ENCODE measurements at regions not wholly inside any gene's neighbourhood (a gene's known extent, or its start where the extent isn't known, plus 50 kb on each side); places are given as distances from the start of the nearest gene placed in this dataset.

GRCh38 chr6:12439296-12439695, 149.1 kb downstream of the EDN1 start:
- no peak overlapping the region for H2AFZ ChIP-seq (ENCODE audit: low read depth, low read length)
- Mint-ChIP-seq H3K4me1 (ENCODE audit: low read depth, unreplicated experiment) (no peaks in the 10 kb centered on the region), H3K27ac (ENCODE audit: unreplicated experiment) (no peak overlapping the region), H3K27me3 (ENCODE audit: low read depth, unreplicated experiment) (peaks cover 2% of the 10 kb centered on the region), H3K9me3 (ENCODE audit: unreplicated experiment) (no peaks in the 10 kb centered on the region), H3K4me3 (ENCODE audit: unreplicated experiment) (no peak overlapping the region), H3K36me3 (ENCODE audit: low read depth, unreplicated experiment) (no peaks in the 10 kb centered on the region)
- H3K36me3 ChIP-seq (ENCODE audit: insufficient read depth, low read length), result no peaks in the 10 kb centered on the region
- no peak for FAIRE-seq
- no peak overlapping the region for H3K27ac ChIP-seq (ENCODE audit: low read depth, low read length)
- TF ChIP-seq CTCF (IDR thresholded peaks at IDR 0.05; ENCODE audit: insufficient read depth, low read depth, low read length), result no peak
- TF ChIP-seq EZH2 (IDR thresholded peaks at IDR 0.05; ENCODE audit: insufficient read depth, low read length), result no peak
- no peaks in the 10 kb centered on the region for H3K27me3 ChIP-seq (ENCODE audit: insufficient read depth, low read length)
- H3K79me2 ChIP-seq (ENCODE audit: insufficient read depth, low read length), result no peaks in the 10 kb centered on the region
- no peak for DNase-seq (ENCODE audit: low read depth)
- no peak overlapping the region for H3K9ac ChIP-seq (ENCODE audit: low read length)
- H3K4me1 ChIP-seq (ENCODE audit: insufficient read depth, low read length), result no peaks in the 10 kb centered on the region
- H3K4me3 ChIP-seq (ENCODE audit: insufficient read depth, low read depth, low read length), result no peak overlapping the region
- no peak overlapping the region for H3K4me2 ChIP-seq (ENCODE audit: low read length)
- no peaks in the 10 kb centered on the region for H3K9me3 ChIP-seq (ENCODE audit: insufficient read depth, low read depth, low read length)
- no peaks in the 10 kb centered on the region for H4K20me1 ChIP-seq (ENCODE audit: insufficient read depth, low read length)

GRCh38 chr6:12440981-12441380, 150.8 kb downstream of the EDN1 start:
- Mint-ChIP-seq H3K9me3 (ENCODE audit: unreplicated experiment) (no peaks in the 10 kb centered on the region), H3K27ac (ENCODE audit: unreplicated experiment) (no peak overlapping the region), H3K36me3 (ENCODE audit: low read depth, unreplicated experiment) (no peaks in the 10 kb centered on the region), H3K4me3 (ENCODE audit: unreplicated experiment) (no peak overlapping the region), H3K27me3 (ENCODE audit: low read depth, unreplicated experiment) (peaks cover 2% of the 10 kb centered on the region), H3K4me1 (ENCODE audit: low read depth, unreplicated experiment) (no peaks in the 10 kb centered on the region)
- Histone ChIP-seq H3K27ac (ENCODE audit: low read depth, low read length) (no peak overlapping the region), H3K9ac (ENCODE audit: low read length) (no peak overlapping the region), H3K27me3 (ENCODE audit: insufficient read depth, low read length) (no peaks in the 10 kb centered on the region), H2AFZ (ENCODE audit: low read depth, low read length) (no peak overlapping the region), H3K4me3 (ENCODE audit: insufficient read depth, low read depth, low read length) (no peak overlapping the region), H3K4me2 (ENCODE audit: low read length) (no peak overlapping the region), H3K4me1 (ENCODE audit: insufficient read depth, low read length) (no peaks in the 10 kb centered on the region), H4K20me1 (ENCODE audit: insufficient read depth, low read length) (no peaks in the 10 kb centered on the region), H3K79me2 (ENCODE audit: insufficient read depth, low read length) (no peaks in the 10 kb centered on the region), H3K9me3 (ENCODE audit: insufficient read depth, low read depth, low read length) (no peaks in the 10 kb centered on the region), H3K36me3 (ENCODE audit: insufficient read depth, low read length) (no peaks in the 10 kb centered on the region)
- FAIRE-seq, result no peak
- TF ChIP-seq EZH2 (IDR thresholded peaks at IDR 0.05; ENCODE audit: insufficient read depth, low read length) (no peak), CTCF (IDR thresholded peaks at IDR 0.05; ENCODE audit: insufficient read depth, low read depth, low read length) (no peak)
- DNase-seq (ENCODE audit: low read depth), result no peak

DNA sequence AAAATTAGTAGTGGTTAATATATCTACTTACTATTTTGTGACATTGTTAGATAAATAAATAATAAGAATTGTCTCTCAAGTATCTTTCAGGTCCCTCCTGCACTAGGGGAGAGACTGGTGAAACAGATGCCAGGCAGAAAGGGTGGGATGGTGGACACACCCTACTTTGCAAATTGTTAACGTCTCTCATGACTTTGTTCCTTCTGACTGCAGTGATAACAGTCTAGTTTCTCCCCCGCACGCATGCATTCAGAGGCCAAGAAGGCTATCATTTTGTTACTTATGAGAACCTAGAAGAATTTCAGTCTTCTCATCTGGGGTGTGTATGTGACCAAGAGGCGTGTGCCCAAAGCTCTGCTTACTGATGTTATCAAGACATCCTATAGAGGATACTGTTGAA, 152.3 kb downstream of the EDN1 start:
- Histone ChIP-seq H3K27me3 (ENCODE audit: insufficient read depth, low read length) (no peaks in the 10 kb centered on the region), H3K27ac (ENCODE audit: low read depth, low read length) (no peak overlapping the region), H3K4me2 (ENCODE audit: low read length) (no peak overlapping the region), H4K20me1 (ENCODE audit: insufficient read depth, low read length) (no peaks in the 10 kb centered on the region), H3K9ac (ENCODE audit: low read length) (no peak overlapping the region), H3K4me1 (ENCODE audit: insufficient read depth, low read length) (no peaks in the 10 kb centered on the region), H2AFZ (ENCODE audit: low read depth, low read length) (no peak overlapping the region), H3K79me2 (ENCODE audit: insufficient read depth, low read length) (no peaks in the 10 kb centered on the region), H3K4me3 (ENCODE audit: insufficient read depth, low read depth, low read length) (no peak overlapping the region), H3K36me3 (ENCODE audit: insufficient read depth, low read length) (no peaks in the 10 kb centered on the region), H3K9me3 (ENCODE audit: insufficient read depth, low read depth, low read length) (no peaks in the 10 kb centered on the region)
- no peak overlapping the region for H3K27ac Mint-ChIP-seq (ENCODE audit: unreplicated experiment)
- DNase-seq (ENCODE audit: low read depth), result no peak
- no peak for FAIRE-seq
- no peaks in the 10 kb centered on the region for H3K4me1 Mint-ChIP-seq (ENCODE audit: low read depth, unreplicated experiment)
- H3K36me3 Mint-ChIP-seq (ENCODE audit: low read depth, unreplicated experiment), result no peaks in the 10 kb centered on the region
- H3K27me3 Mint-ChIP-seq (ENCODE audit: low read depth, unreplicated experiment), result peaks cover 2% of the 10 kb centered on the region
- H3K4me3 Mint-ChIP-seq (ENCODE audit: unreplicated experiment), result no peak overlapping the region
- no peaks in the 10 kb centered on the region for H3K9me3 Mint-ChIP-seq (ENCODE audit: unreplicated experiment)
- no peak for TF ChIP-seq CTCF (IDR thresholded peaks at IDR 0.05; ENCODE audit: insufficient read depth, low read depth, low read length)
- TF ChIP-seq EZH2 (IDR thresholded peaks at IDR 0.05; ENCODE audit: insufficient read depth, low read length), result no peak

Measured in astrocyte (in vitro differentiated cells and primary cell).